Trophoblast cell (in vitro differentiated cells and primary cell): ENCODE measurements at regions not wholly inside any gene's neighbourhood (a gene's known extent, or its start where the extent isn't known, plus 50 kb on each side); places are given as distances from the start of the nearest gene placed in this dataset.

Experiments
- DNase-seq, 2 donors: peaks; one replicate each; pipeline ENCODE4 v3.0.0-alpha.2; 2016
- H2AFZ ChIP-seq: 2 replicates; pipeline ENCODE4 v1.6.1; 2013; ENCODE audit warnings: low read length, moderate library complexity, mild to moderate bottlenecking; ENCODE audit not compliant: insufficient read depth, poor library complexity
- H2AK5ac ChIP-seq: 2 replicates; pipeline ENCODE4 v1.6.1; 2013; ENCODE audit warnings: mild to moderate bottlenecking, low read length
- H2BK120ac ChIP-seq: 2 replicates; pipeline ENCODE4 v1.6.1; 2013; ENCODE audit warnings: low read length, mild to moderate bottlenecking, moderate library complexity; ENCODE audit not compliant: insufficient read depth, poor library complexity
- H2BK12ac ChIP-seq: 2 replicates; pipeline ENCODE4 v1.6.1; 2013; ENCODE audit warnings: mild to moderate bottlenecking, low read length, moderate library complexity
- H2BK5ac ChIP-seq: 2 replicates; pipeline ENCODE4 v1.6.1; 2013; ENCODE audit warnings: low read length, low read depth, moderate library complexity, mild to moderate bottlenecking; ENCODE audit not compliant: poor library complexity
- H3K14ac ChIP-seq: 2 replicates; pipeline ENCODE4 v1.6.1; 2013; ENCODE audit warnings: mild to moderate bottlenecking, low read length
- H3K18ac ChIP-seq: 2 replicates; pipeline ENCODE4 v1.6.1; 2013; ENCODE audit warnings: mild to moderate bottlenecking, low read length
- H3K23ac ChIP-seq: 2 replicates; pipeline ENCODE4 v1.6.1; 2013; ENCODE audit warnings: low read length
- H3K27ac ChIP-seq: 2 replicates; pipeline ENCODE4 v1.5.1; 2013; ENCODE audit warnings: low read depth, mild to moderate bottlenecking, inconsistent platforms, low read length, moderate library complexity
- H3K27me3 ChIP-seq: 2 replicates; pipeline ENCODE4 v1.6.1; 2013; ENCODE audit warnings: inconsistent platforms, mild to moderate bottlenecking, low read length, moderate library complexity; ENCODE audit not compliant: insufficient read depth
- H3K36me3 ChIP-seq, 2 experiments: 1 replicate in 1 of 2; 2 replicates in 1 of 2; pipeline ENCODE4 v1.6.1; 2013; ENCODE audit warnings: low read length in 2 of 2, mild to moderate bottlenecking in 2 of 2, moderate library complexity in 1 of 2; ENCODE audit not compliant: insufficient read depth in 2 of 2, control insufficient read depth in 1 of 2
- H3K4ac ChIP-seq: 2 replicates; pipeline ENCODE4 v1.6.1; 2013; ENCODE audit warnings: low read depth, mild to moderate bottlenecking, low read length, moderate library complexity
- H3K4me1 ChIP-seq, 2 experiments: 1 replicate in 1 of 2; 2 replicates in 1 of 2; pipeline ENCODE4 v1.6.1; 2013; ENCODE audit warnings: low read length in 2 of 2, mild to moderate bottlenecking in 2 of 2, moderate library complexity in 1 of 2; ENCODE audit not compliant: insufficient read depth in 2 of 2, control insufficient read depth in 1 of 2
- H3K4me2 ChIP-seq: 2 replicates; pipeline ENCODE4 v1.6.1; 2013; ENCODE audit warnings: inconsistent platforms, mild to moderate bottlenecking, low read length, moderate library complexity
- H3K4me3 ChIP-seq: 2 replicates; pipeline ENCODE4 v1.5.1; 2013; ENCODE audit warnings: mild to moderate bottlenecking, low read depth, low read length, inconsistent platforms
- H3K79me1 ChIP-seq: one replicate; pipeline ENCODE4 v1.6.1; 2013; ENCODE audit warnings: low read length
- H3K79me2 ChIP-seq: 2 replicates; pipeline ENCODE4 v1.6.1; 2013; ENCODE audit warnings: low read length, mild to moderate bottlenecking; ENCODE audit not compliant: control insufficient read depth, insufficient read depth, poor library complexity
- H3K9ac ChIP-seq: 2 replicates; pipeline ENCODE4 v1.6.1; 2013; ENCODE audit warnings: mild to moderate bottlenecking, low read length
- H3K9me3 ChIP-seq: 2 replicates; pipeline ENCODE4 v1.6.1; 2013; ENCODE audit warnings: low read depth, mild to moderate bottlenecking, control low read depth, inconsistent platforms, low read length; ENCODE audit not compliant: insufficient read depth
- H4K12ac ChIP-seq: 2 replicates; pipeline ENCODE4 v1.6.1; 2013; ENCODE audit warnings: low read depth, mild to moderate bottlenecking, low read length, moderate library complexity
- H4K8ac ChIP-seq: 2 replicates; pipeline ENCODE4 v1.6.1; 2013; ENCODE audit warnings: low read depth, mild to moderate bottlenecking, low read length, moderate library complexity
- H4K91ac ChIP-seq: one replicate; pipeline ENCODE4 v1.6.1; 2013; ENCODE audit warnings: low read depth, mild to moderate bottlenecking, low read length, moderate library complexity
- WGBS: extraction: QIAGEN DNeasy Blood & Tissue Kit; methylation state at CpG from one replicate; pipeline ENCODE4 v1.1.7; 2013; ENCODE audit warnings: missing lambda C conversion rate; ENCODE audit not compliant: insufficient read length, insufficient coverage; ENCODE audit errors: extremely low coverage; 5-methylcytosine and 5-hydroxymethylcytosine counted together

DNA sequence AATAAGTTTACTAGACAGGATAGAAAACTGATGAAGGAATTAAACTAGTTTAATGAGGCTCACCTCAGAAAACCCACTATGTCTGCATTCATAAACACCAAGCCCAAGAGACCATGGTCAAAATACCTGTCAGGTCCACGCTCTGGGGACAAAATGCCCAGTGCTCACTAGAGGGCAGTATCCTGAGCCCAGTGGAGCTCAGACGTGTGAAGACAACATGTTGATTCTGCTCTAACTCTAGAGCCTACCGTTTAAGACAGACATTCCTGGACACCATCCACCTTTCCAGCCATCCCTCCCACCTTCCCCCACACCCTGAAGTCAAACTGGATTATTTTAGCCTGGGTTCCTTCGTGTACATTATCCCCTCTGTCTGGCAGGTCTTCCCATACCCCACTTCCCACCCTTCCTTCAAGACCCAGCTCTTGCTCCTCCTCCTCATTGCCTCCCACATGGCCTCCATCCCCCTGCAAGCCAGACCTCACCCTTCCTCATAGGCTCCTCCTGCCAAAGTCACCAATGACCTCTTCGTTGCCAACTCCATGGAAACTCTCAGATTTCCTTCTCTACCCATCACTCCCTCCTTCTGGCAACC, 142.3 kb upstream of the FSTL4 start:
- H2BK5ac ChIP-seq = no peak overlapping the region
- no peak overlapping the region for H3K18ac ChIP-seq
- H2AFZ ChIP-seq = no peak overlapping the region
- H4K8ac ChIP-seq = no peak overlapping the region
- no peaks in the 10 kb centered on the region for H3K4me1 ChIP-seq
- no peak overlapping the region for H3K23ac ChIP-seq
- no peak overlapping the region for H3K4ac ChIP-seq
- no peaks in the 10 kb centered on the region for H3K36me3 ChIP-seq
- H3K27me3 ChIP-seq = no peaks in the 10 kb centered on the region
- no peaks in the 10 kb centered on the region for H3K79me1 ChIP-seq
- H3K4me3 ChIP-seq = no peak overlapping the region
- H3K9me3 ChIP-seq = no peaks in the 10 kb centered on the region
- no peak overlapping the region for H3K27ac ChIP-seq
- no peak overlapping the region for H3K9ac ChIP-seq
- H4K12ac ChIP-seq = no peak overlapping the region
- H2AK5ac ChIP-seq = no peak overlapping the region
- WGBS = no CpG with 5 or more reads among the region's 5 CpGs
- peak; percentile 31 to 68 for DNase-seq
- H2BK12ac ChIP-seq = no peak overlapping the region
- no peak overlapping the region for H2BK120ac ChIP-seq
- no peak overlapping the region for H4K91ac ChIP-seq
- H3K79me2 ChIP-seq = no peaks in the 10 kb centered on the region
- H3K4me2 ChIP-seq = no peak overlapping the region
- H3K14ac ChIP-seq = no peak overlapping the region

DNA sequence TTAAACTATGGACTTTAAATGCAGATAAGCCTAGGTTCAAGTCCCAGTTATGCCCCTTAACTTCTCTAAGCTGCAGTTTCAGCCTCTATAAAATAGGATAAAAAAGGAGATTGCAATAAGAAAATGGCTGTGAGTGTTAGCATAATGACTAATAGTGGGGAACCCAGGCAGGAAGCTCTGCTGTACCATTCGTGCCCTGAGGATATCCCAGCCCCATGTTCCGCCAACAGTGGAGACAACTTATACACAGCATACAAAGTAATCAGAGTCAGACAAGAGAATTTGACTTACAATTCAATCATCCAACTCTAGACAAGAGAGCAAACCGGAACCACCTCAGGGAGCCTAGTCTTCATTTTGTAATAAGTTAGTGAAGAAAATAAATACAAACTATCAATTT, 141.5 kb upstream of the FSTL4 start:
- Histone ChIP-seq H3K27me3 (no peaks in the 10 kb centered on the region), H2AK5ac (no peak overlapping the region), H4K8ac (no peak overlapping the region), H4K12ac (no peak overlapping the region), H3K9ac (no peak overlapping the region), H3K4ac (no peak overlapping the region), H3K23ac (no peak overlapping the region), H2BK12ac (no peak overlapping the region), H3K79me1 (no peaks in the 10 kb centered on the region), H2BK5ac (no peak overlapping the region), H3K9me3 (no peaks in the 10 kb centered on the region), H3K14ac (no peak overlapping the region), H3K4me2 (no peak overlapping the region), H3K4me3 (no peak overlapping the region), H2BK120ac (no peak overlapping the region), H3K79me2 (no peaks in the 10 kb centered on the region), H4K91ac (no peak overlapping the region), H3K18ac (no peak overlapping the region), H2AFZ (no peak overlapping the region), H3K4me1 (no peaks in the 10 kb centered on the region), H3K36me3 (no peaks in the 10 kb centered on the region), H3K27ac (no peak overlapping the region)
- WGBS = no CpG with 5 or more reads among the region's 3 CpGs
- DNase-seq = no peak

DNA sequence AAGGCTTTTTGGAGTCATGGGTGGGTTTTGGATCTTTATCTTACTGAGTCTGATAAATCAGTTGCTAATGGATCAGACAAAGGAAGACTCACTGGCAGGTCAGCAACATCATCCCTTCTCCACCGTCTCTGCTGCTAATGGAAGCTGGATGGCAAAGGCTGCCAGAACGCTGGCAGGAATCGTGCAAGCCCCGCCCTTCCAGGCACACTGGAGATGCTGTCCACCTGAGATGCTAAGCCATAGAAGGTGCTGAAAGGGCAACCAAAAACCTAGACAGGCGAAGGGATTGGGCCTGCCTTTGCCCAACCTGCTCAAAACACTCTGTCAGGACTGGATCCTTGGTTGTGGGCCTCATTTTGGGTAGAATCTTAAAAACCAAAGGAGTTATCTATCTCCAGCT, 139.5 kb upstream of the FSTL4 start:
- Histone ChIP-seq H2BK12ac (no peak overlapping the region), H3K23ac (no peak overlapping the region), H4K91ac (no peak overlapping the region), H3K79me2 (no peaks in the 10 kb centered on the region), H3K36me3 (no peaks in the 10 kb centered on the region), H3K27ac (no peak overlapping the region), H3K27me3 (no peaks in the 10 kb centered on the region), H2AK5ac (no peak overlapping the region), H4K12ac (no peak overlapping the region), H3K4me3 (no peak overlapping the region), H2BK5ac (no peak overlapping the region), H2AFZ (no peak overlapping the region), H3K4me1 (peaks cover 1 to 7% of the 10 kb centered on the region in 2 experiments), H3K18ac (no peak overlapping the region), H3K9ac (no peak overlapping the region), H3K14ac (no peak overlapping the region), H3K9me3 (no peaks in the 10 kb centered on the region), H3K4me2 (no peak overlapping the region), H2BK120ac (no peak overlapping the region), H4K8ac (no peak overlapping the region), H3K4ac (no peak overlapping the region), H3K79me1 (no peaks in the 10 kb centered on the region)
- DNase-seq = no peak
- WGBS = no CpG with 5 or more reads among the region's 5 CpGs

DNA sequence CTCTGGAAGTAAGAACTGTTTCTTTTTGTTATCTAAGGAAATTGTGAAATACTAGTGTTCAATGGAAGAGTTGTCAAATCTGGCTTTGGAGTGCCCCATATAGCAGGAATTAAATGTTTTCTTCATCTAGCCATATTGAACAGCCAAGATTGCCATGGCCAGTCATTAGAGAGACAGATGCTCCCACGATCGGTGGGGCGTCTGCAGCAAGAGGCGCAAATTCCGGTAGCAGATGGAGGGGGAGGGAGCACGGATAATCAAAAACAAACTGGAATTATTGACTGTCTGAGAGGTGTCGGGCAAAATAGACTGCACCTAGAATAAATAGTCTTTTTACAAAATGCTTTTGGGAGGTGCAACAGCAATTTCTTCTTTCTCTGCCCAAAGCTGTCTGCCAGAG, 139.1 kb upstream of the FSTL4 start:
- H3K4ac ChIP-seq = no peak overlapping the region
- no peak overlapping the region for H2BK12ac ChIP-seq
- H3K27me3 ChIP-seq = no peaks in the 10 kb centered on the region
- H3K9ac ChIP-seq = no peak overlapping the region
- peaks cover 2 to 9% of the 10 kb centered on the region in 2 experiments for H3K4me1 ChIP-seq
- H3K4me3 ChIP-seq = no peak overlapping the region
- no peak overlapping the region for H3K14ac ChIP-seq
- H3K18ac ChIP-seq = no peak overlapping the region
- no peak overlapping the region for H4K91ac ChIP-seq
- H3K9me3 ChIP-seq = no peaks in the 10 kb centered on the region
- H3K79me2 ChIP-seq = no peaks in the 10 kb centered on the region
- H4K8ac ChIP-seq = no peak overlapping the region
- H3K36me3 ChIP-seq = no peaks in the 10 kb centered on the region
- no peak overlapping the region for H3K4me2 ChIP-seq
- no peak overlapping the region for H4K12ac ChIP-seq
- no peak overlapping the region for H2AFZ ChIP-seq
- H3K23ac ChIP-seq = no peak overlapping the region
- DNase-seq = no peak
- H2AK5ac ChIP-seq = no peak overlapping the region
- no peak overlapping the region for H2BK120ac ChIP-seq
- no peak overlapping the region for H3K27ac ChIP-seq
- no CpG with 5 or more reads among the region's 7 CpGs for WGBS
- H3K79me1 ChIP-seq = no peaks in the 10 kb centered on the region
- no peak overlapping the region for H2BK5ac ChIP-seq
